OCI-LY7 (cell line): ENCODE measurements at regions not wholly inside any gene's neighbourhood (a gene's known extent, or its start where the extent isn't known, plus 50 kb on each side); places are given as distances from the start of the nearest gene placed in this dataset.
"Not testable (repeated sequence)": the region's sequence is repeated elsewhere in the genome, so short reads cannot be mapped to it uniquely, and the experiment has no call there.

ENCODE experiments used
- BruUV-seq: library from RNA; stranded (reverse); fragments of 400-500 nt; replicated peaks from 2 replicates; lab custom pipeline; 2021; lab: Mats Ljungman, UMichigan
- CTCF ChIA-PET: fragments of 300-600 bp; sonication (Branson Sonifier 250); formaldehyde crosslinking; loops from one replicate; lab custom pipeline; 2022; ENCODE audit warnings: antibody characterized with exemption; ENCODE audit not compliant: unreplicated experiment; lab: Charles Lee
- POLR2A ChIA-PET: fragments of 300-600 bp; sonication (Branson Sonifier 250); formaldehyde crosslinking; loops from one replicate; lab custom pipeline; 2022; ENCODE audit warnings: antibody characterized with exemption; lab: Charles Lee
- DNase-seq: peaks from one replicate; pipeline ENCODE4 v3.0.0-alpha.2; 2015; ENCODE audit warnings: low spot score
- H2AFZ ChIP-seq: fragments of 200-600 bp; sonication (generic), shearing (Covaris generic); 2 replicates; pipeline ENCODE4 v1.6.1; 2014; ENCODE audit warnings: mild to moderate bottlenecking, antibody characterized with exemption, low read length, moderate library complexity
- H3K27ac ChIP-seq: fragments of 200-600 bp; sonication (generic); 2 replicates; pipeline ENCODE4 v1.5.1; 2014; ENCODE audit warnings: mixed run types, low read depth, mild to moderate bottlenecking, moderate library complexity, low read length, inconsistent platforms; ENCODE audit not compliant: poor library complexity, severe bottlenecking
- H3K36me3 ChIP-seq: fragments of 200-600 bp; sonication (generic); 2 replicates; pipeline ENCODE4 v1.6.1; 2014; ENCODE audit warnings: mild to moderate bottlenecking, antibody characterized with exemption, low read length, moderate library complexity, mixed read lengths; ENCODE audit not compliant: insufficient read depth
- H3K4me1 ChIP-seq: fragments of 200-600 bp; sonication (generic); 2 replicates; pipeline ENCODE4 v1.5.1; 2014; ENCODE audit warnings: mild to moderate bottlenecking, low read length; ENCODE audit not compliant: insufficient read depth, poor library complexity, severe bottlenecking
- H3K4me2 ChIP-seq: fragments of 200-600 bp; sonication (generic); 2 replicates; pipeline ENCODE4 v1.6.1; 2014; ENCODE audit warnings: mild to moderate bottlenecking, low read length
- H3K4me3 ChIP-seq: fragments of 200-600 bp; sonication (generic); 2 replicates; pipeline ENCODE4 v1.5.1; 2014; ENCODE audit warnings: mild to moderate bottlenecking, low read depth, low read length; ENCODE audit not compliant: poor library complexity, severe bottlenecking
- H3K79me2 ChIP-seq: fragments of 200-600 bp; sonication (generic); 2 replicates; pipeline ENCODE4 v1.6.1; 2016; ENCODE audit warnings: low read depth, mild to moderate bottlenecking, low read length, moderate library complexity, mixed read lengths; ENCODE audit not compliant: insufficient read depth
- H3K9me2 ChIP-seq: fragments of 200-600 bp; sonication (generic); 2 replicates; pipeline ENCODE4 v1.6.1; 2016; ENCODE audit warnings: mild to moderate bottlenecking, low read length, mixed read lengths; ENCODE audit not compliant: insufficient read depth
- H3K9me3 ChIP-seq: fragments of 200-600 bp; sonication (generic); 2 replicates; pipeline ENCODE4 v1.6.1; 2014; ENCODE audit warnings: mild to moderate bottlenecking, mixed run types, low read length, mixed read lengths
- H4K20me1 ChIP-seq: fragments of 200-600 bp; sonication (generic); 2 replicates; pipeline ENCODE4 v1.6.1; 2014; ENCODE audit warnings: mild to moderate bottlenecking, antibody characterized with exemption, low read length, moderate library complexity, mixed read lengths; ENCODE audit not compliant: insufficient read depth
- EZH2phosphoT487 ChIP-seq: fragments of 200-600 bp; sonication (generic); IDR thresholded peaks from 2 replicates; pipeline ENCODE4 v1.6.1; 2018; ENCODE audit warnings: low read depth, borderline replicate concordance, mild to moderate bottlenecking, mixed run types, antibody characterized with exemption, low read length, moderate library complexity, mixed read lengths
- intact Hi-C: fragments of 100-400 bp; cut with micrococcal nuclease; formaldehyde crosslinking; loops from one replicate; pipeline ENCODE4 v1.10.0; 2022; ENCODE audit not compliant: unreplicated experiment
- TF ChIP-seq, protein P1 (sequence below): fragments of 200-600 bp; sonication (generic); conservative IDR thresholded peaks from 2 replicates; pipeline ENCODE4 v1.5.1; 2014; ENCODE audit warnings: mild to moderate bottlenecking, antibody characterized with exemption, low read length, moderate library complexity, mixed read lengths

- intact Hi-C loops, result no loop called here
- DNase-seq, result no peak
- Histone ChIP-seq H3K36me3 (no peaks in the 10 kb centered on the region), H3K4me1 (no peaks in the 10 kb centered on the region), H3K4me2 (no peak overlapping the region), H4K20me1 (no peaks in the 10 kb centered on the region), H3K79me2 (no peaks in the 10 kb centered on the region), H3K9me3 (no peaks in the 10 kb centered on the region), H2AFZ (no peak overlapping the region), H3K27ac (no peak overlapping the region), H3K9me2 (no peaks in the 10 kb centered on the region), H3K4me3 (no peak overlapping the region)
- ChIA-PET POLR2A (interaction anchor here (0.6 kb wide), 1 partner anchor 58 kb away, joined by 5 read pairs; no protein-coding TSS in a partner anchor), CTCF (no interaction called here)
- no peak for TF ChIP-seq EZH2phosphoT487
- TF ChIP-seq, protein P1, sequence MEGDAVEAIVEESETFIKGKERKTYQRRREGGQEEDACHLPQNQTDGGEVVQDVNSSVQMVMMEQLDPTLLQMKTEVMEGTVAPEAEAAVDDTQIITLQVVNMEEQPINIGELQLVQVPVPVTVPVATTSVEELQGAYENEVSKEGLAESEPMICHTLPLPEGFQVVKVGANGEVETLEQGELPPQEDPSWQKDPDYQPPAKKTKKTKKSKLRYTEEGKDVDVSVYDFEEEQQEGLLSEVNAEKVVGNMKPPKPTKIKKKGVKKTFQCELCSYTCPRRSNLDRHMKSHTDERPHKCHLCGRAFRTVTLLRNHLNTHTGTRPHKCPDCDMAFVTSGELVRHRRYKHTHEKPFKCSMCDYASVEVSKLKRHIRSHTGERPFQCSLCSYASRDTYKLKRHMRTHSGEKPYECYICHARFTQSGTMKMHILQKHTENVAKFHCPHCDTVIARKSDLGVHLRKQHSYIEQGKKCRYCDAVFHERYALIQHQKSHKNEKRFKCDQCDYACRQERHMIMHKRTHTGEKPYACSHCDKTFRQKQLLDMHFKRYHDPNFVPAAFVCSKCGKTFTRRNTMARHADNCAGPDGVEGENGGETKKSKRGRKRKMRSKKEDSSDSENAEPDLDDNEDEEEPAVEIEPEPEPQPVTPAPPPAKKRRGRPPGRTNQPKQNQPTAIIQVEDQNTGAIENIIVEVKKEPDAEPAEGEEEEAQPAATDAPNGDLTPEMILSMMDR, result no peak
- BruUV-seq, result no TSS peak
Measured at GRCh38 chr5:130501151-130501865, 597.0 kb downstream of the CHSY3 start.

- H3K79me2 ChIP-seq, H3K4me2 ChIP-seq, DNase-seq, H3K36me3 ChIP-seq, H3K9me3 ChIP-seq, H3K4me1 ChIP-seq, BruUV-seq, intact Hi-C loops, H4K20me1 ChIP-seq, CTCF ChIA-PET, H3K4me3 ChIP-seq, H3K27ac ChIP-seq, H2AFZ ChIP-seq, H3K9me2 ChIP-seq: not testable (repeated sequence)
- POLR2A ChIA-PET, result interaction anchor here (0.6 to 1.1 kb wide), 2 partner anchors 57 to 391 kb away, joined by 4 to 5 read pairs; no protein-coding TSS in a partner anchor
Measured at GRCh38 chr5:130500495-130500894, 596.2 kb downstream of the CHSY3 start.

DNA sequence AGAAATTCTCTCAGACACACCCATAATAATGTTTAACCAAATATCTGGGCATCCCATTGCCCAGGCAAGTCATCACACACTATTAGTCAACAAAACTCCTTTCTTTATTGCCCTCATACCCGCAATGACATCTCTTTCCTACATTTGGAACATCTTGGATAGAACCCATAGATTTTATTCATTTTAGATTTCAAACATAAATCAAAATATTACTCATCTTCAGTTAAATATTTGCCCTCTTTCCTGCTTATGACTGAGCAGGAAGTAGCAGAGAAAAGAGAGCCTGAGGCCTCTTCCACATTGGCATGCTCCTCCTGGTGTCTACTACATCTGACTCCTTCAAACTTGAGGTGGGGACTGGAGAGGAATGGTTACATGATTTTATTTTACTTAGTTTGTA is 592.0 kb downstream of the CHSY3 start:
- no peak overlapping the region for H3K4me2 ChIP-seq
- CTCF ChIA-PET, result no interaction called here
- H3K79me2 ChIP-seq, result no peaks in the 10 kb centered on the region
- DNase-seq, result no peak
- intact Hi-C loops, result no loop called here
- no TSS peak for BruUV-seq
- POLR2A ChIA-PET, result no interaction called here
- H3K9me2 ChIP-seq, result no peaks in the 10 kb centered on the region
- H3K36me3 ChIP-seq, result no peaks in the 10 kb centered on the region
- H3K4me3 ChIP-seq, result no peak overlapping the region
- H4K20me1 ChIP-seq, result no peaks in the 10 kb centered on the region
- TF ChIP-seq, protein P1, result no peak
- TF ChIP-seq EZH2phosphoT487, result no peak
- no peak overlapping the region for H2AFZ ChIP-seq
- no peaks in the 10 kb centered on the region for H3K4me1 ChIP-seq
- no peak overlapping the region for H3K27ac ChIP-seq
- no peaks in the 10 kb centered on the region for H3K9me3 ChIP-seq
